Keratinocyte (primary cell): ENCODE measurements at regions not wholly inside any gene's neighbourhood (a gene's known extent, or its start where the extent isn't known, plus 50 kb on each side); places are given as distances from the start of the nearest gene placed in this dataset.

Source experiments
- DNase-seq: peaks from one replicate; pipeline ENCODE4 v3.0.0-alpha.2; 2011; ENCODE audit warnings: low read depth, missing footprints, low spot score
- FAIRE-seq: peaks from 2 replicates; lab custom pipeline; 2011; peaks lifted over from hg19 to GRCh38; lab: Jason Lieb, UNC
- H2AFZ ChIP-seq: 2 replicates; pipeline ENCODE4 v1.6.0; 2012; ENCODE audit warnings: low read length, control low read depth, inconsistent platforms; ENCODE audit not compliant: control insufficient read depth
- H3K27ac ChIP-seq: 2 replicates; pipeline ENCODE4 v1.5.1; 2011; ENCODE audit warnings: low read length; ENCODE audit not compliant: control insufficient read depth, insufficient read depth
- H3K27me3 ChIP-seq: 3 replicates; pipeline ENCODE4 v1.6.0; 2011; ENCODE audit warnings: low read length; ENCODE audit not compliant: control insufficient read depth, insufficient read depth; ENCODE audit errors: extremely low read depth
- H3K36me3 ChIP-seq, 2 experiments: 2 replicates in 1 of 2; 3 replicates in 1 of 2; pipeline ENCODE4 v1.5.1; 2011; ENCODE audit warnings: low read length in 2 of 2, mild to moderate bottlenecking in 1 of 2; ENCODE audit not compliant: control insufficient read depth in 2 of 2, insufficient read depth in 2 of 2; ENCODE audit errors: extremely low read depth in 1 of 2
- H3K4me1 ChIP-seq: 3 replicates; pipeline ENCODE4 v1.5.1; 2011; ENCODE audit warnings: low read length; ENCODE audit not compliant: control insufficient read depth, insufficient read depth; ENCODE audit errors: extremely low read depth
- H3K4me2 ChIP-seq: 3 replicates; pipeline ENCODE4 v1.6.0; 2011; ENCODE audit warnings: low read depth, low read length; ENCODE audit not compliant: control insufficient read depth, insufficient read depth; ENCODE audit errors: extremely low read depth
- H3K4me3 ChIP-seq, 3 experiments: fragments of 200-600 bp in 1 of 3; sonication (generic) in 1 of 3; 2 replicates in 2 of 3; 3 replicates in 1 of 3; pipeline ENCODE4 v1.5.1; 2011 to 2016; ENCODE audit warnings: low read length in 3 of 3, mild to moderate bottlenecking in 3 of 3, control low read depth in 2 of 3, inconsistent platforms in 1 of 3, low read depth in 1 of 3, mixed read lengths in 1 of 3, mixed run types in 1 of 3, moderate library complexity in 1 of 3; ENCODE audit not compliant: control insufficient read depth in 2 of 3, insufficient read depth in 2 of 3; ENCODE audit errors: extremely low read depth in 1 of 3
- H3K79me2 ChIP-seq: 2 replicates; pipeline ENCODE4 v1.6.0; 2012; ENCODE audit warnings: low read length; ENCODE audit not compliant: control insufficient read depth, insufficient read depth
- H3K9ac ChIP-seq: 3 replicates; pipeline ENCODE4 v1.6.0; 2011; ENCODE audit warnings: low read length; ENCODE audit not compliant: control insufficient read depth, insufficient read depth; ENCODE audit errors: extremely low read depth
- H3K9me1 ChIP-seq: 3 replicates; pipeline ENCODE4 v1.6.0; 2011; ENCODE audit warnings: low read length; ENCODE audit not compliant: control insufficient read depth, insufficient read depth; ENCODE audit errors: extremely low read depth
- H3K9me3 ChIP-seq: 2 replicates; pipeline ENCODE4 v1.5.1; 2012; ENCODE audit warnings: low read depth, low read length; ENCODE audit not compliant: control insufficient read depth
- H4K20me1 ChIP-seq: 3 replicates; pipeline ENCODE4 v1.6.0; 2011; ENCODE audit warnings: low read length; ENCODE audit not compliant: control insufficient read depth, insufficient read depth; ENCODE audit errors: extremely low read depth
- EZH2 ChIP-seq: IDR thresholded peaks from one replicate; pipeline ENCODE4 v1.6.1; 2012; ENCODE audit warnings: inconsistent platforms, mild to moderate bottlenecking, low read length, moderate library complexity
- dilution Hi-C: fragments of 300-500 bp; cut with MboI; formaldehyde crosslinking; loops from one replicate; pipeline ENCODE4 v1.7.0; 2020; ENCODE audit warnings: low sequenced_read_pairs; ENCODE audit not compliant: extremely low pct_ligation_motif_present
- TF ChIP-seq, protein P1 (sequence below), 3 experiments: IDR thresholded peaks in 1 of 3; conservative IDR thresholded peaks in 1 of 3; optimal IDR thresholded peaks in 1 of 3; 2 replicates in 2 of 3; 3 replicates in 1 of 3; pipeline versions ENCODE3 to v1.5.1; 2011; ENCODE audit warnings: low read length in 3 of 3, mild to moderate bottlenecking in 3 of 3, moderate library complexity in 2 of 3, control low read depth in 1 of 3, inconsistent platforms in 1 of 3; ENCODE audit not compliant: insufficient read depth in 2 of 3; ENCODE audit errors: extremely low read depth in 1 of 3

GRCh38 chrX:87337267-87337666, 180.3 kb upstream of the KLHL4 start:
- Histone ChIP-seq H3K36me3 (no peaks in the 10 kb centered on the region), H3K4me2 (no peak overlapping the region), H3K9me1 (no peaks in the 10 kb centered on the region), H3K79me2 (no peaks in the 10 kb centered on the region), H4K20me1 (no peaks in the 10 kb centered on the region), H3K4me1 (no peaks in the 10 kb centered on the region), H3K4me3 (no peak overlapping the region), H3K9ac (no peak overlapping the region), H2AFZ (no peak overlapping the region), H3K27ac (no peak overlapping the region), H3K27me3 (no peaks in the 10 kb centered on the region), H3K9me3 (no peaks in the 10 kb centered on the region)
- dilution Hi-C loops = no loop called here
- TF ChIP-seq EZH2 = no peak
- TF ChIP-seq, protein P1, sequence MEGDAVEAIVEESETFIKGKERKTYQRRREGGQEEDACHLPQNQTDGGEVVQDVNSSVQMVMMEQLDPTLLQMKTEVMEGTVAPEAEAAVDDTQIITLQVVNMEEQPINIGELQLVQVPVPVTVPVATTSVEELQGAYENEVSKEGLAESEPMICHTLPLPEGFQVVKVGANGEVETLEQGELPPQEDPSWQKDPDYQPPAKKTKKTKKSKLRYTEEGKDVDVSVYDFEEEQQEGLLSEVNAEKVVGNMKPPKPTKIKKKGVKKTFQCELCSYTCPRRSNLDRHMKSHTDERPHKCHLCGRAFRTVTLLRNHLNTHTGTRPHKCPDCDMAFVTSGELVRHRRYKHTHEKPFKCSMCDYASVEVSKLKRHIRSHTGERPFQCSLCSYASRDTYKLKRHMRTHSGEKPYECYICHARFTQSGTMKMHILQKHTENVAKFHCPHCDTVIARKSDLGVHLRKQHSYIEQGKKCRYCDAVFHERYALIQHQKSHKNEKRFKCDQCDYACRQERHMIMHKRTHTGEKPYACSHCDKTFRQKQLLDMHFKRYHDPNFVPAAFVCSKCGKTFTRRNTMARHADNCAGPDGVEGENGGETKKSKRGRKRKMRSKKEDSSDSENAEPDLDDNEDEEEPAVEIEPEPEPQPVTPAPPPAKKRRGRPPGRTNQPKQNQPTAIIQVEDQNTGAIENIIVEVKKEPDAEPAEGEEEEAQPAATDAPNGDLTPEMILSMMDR (optimal IDR thresholded peaks at IDR 0.05 in 1 of 3, IDR thresholded peaks at IDR 0.05 in 1 of 3, conservative IDR thresholded peaks at IDR 0.05 in 1 of 3; ENCODE audit: extremely low read depth in 1 of 3, insufficient read depth in 2 of 3, low read length in 3 of 3) = no peak
- FAIRE-seq = no peak
- no peak for DNase-seq

DNA sequence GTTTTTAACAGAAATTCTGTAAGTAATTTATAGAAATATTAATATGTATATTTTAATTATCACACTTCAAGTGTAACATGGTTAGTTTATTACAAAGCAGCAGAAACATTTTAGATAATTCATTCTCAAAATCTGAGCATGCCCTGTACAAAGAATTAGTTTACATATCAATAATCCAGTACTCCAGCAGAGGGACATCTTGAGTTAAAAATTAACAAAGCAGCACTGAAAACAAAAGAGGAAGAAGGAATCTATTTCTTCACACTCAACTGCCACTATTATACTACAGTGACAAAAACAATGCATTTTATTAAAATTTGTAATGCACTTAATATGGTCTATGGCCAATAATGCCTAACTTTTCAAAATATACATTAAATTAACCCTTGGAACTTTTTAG, 179.1 kb upstream of the KLHL4 start:
- no peak overlapping the region for H3K9ac ChIP-seq
- no peaks in the 10 kb centered on the region for H3K9me1 ChIP-seq
- no peak overlapping the region for H3K4me3 ChIP-seq
- DNase-seq (no peak), FAIRE-seq (no peak)
- no peaks in the 10 kb centered on the region for H3K4me1 ChIP-seq
- H2AFZ ChIP-seq = no peak overlapping the region
- H3K9me3 ChIP-seq = no peaks in the 10 kb centered on the region
- H3K36me3 ChIP-seq = no peaks in the 10 kb centered on the region
- TF ChIP-seq, protein P1 (optimal IDR thresholded peaks at IDR 0.05 in 1 of 3, IDR thresholded peaks at IDR 0.05 in 1 of 3, conservative IDR thresholded peaks at IDR 0.05 in 1 of 3; ENCODE audit: extremely low read depth in 1 of 3, insufficient read depth in 2 of 3, low read length in 3 of 3) = no peak
- TF ChIP-seq EZH2 = no peak
- H3K27me3 ChIP-seq = no peaks in the 10 kb centered on the region
- no peak overlapping the region for H3K4me2 ChIP-seq
- dilution Hi-C loops = no loop called here
- H3K27ac ChIP-seq = no peak overlapping the region
- no peaks in the 10 kb centered on the region for H4K20me1 ChIP-seq
- H3K79me2 ChIP-seq = no peaks in the 10 kb centered on the region
